OCI-LY1 (cell line): ENCODE measurements at regions not wholly inside any gene's neighbourhood (a gene's known extent, or its start where the extent isn't known, plus 50 kb on each side); places are given as distances from the start of the nearest gene placed in this dataset.
"Not testable (repeated sequence)": the region's sequence is repeated elsewhere in the genome, so short reads cannot be mapped to it uniquely, and the experiment has no call there.

Source experiments
- H2AFZ ChIP-seq: fragments of 200-600 bp; sonication (generic), shearing (Covaris generic); 2 replicates; pipeline ENCODE4 v1.6.0; 2014; ENCODE audit warnings: antibody characterized with exemption, mild to moderate bottlenecking, low read length
- H3F3A ChIP-seq: fragments of 200-600 bp; sonication (generic), shearing (Covaris generic); 2 replicates; pipeline ENCODE4 v1.6.0; 2014; ENCODE audit warnings: mild to moderate bottlenecking, antibody characterized with exemption, low read length, moderate library complexity; ENCODE audit not compliant: insufficient read depth
- H3K27ac ChIP-seq: fragments of 200-600 bp; sonication (generic); 2 replicates; pipeline ENCODE4 v1.5.1; 2014; ENCODE audit warnings: low read length, mixed run types, mild to moderate bottlenecking, low read depth; ENCODE audit not compliant: poor library complexity, severe bottlenecking
- H3K27me3 ChIP-seq: fragments of 200-600 bp; sonication (generic); 2 replicates; pipeline ENCODE4 v1.6.0; 2014; ENCODE audit warnings: antibody characterized with exemption, mild to moderate bottlenecking, low read length, moderate library complexity; ENCODE audit not compliant: insufficient read depth
- H3K36me3 ChIP-seq: fragments of 200-600 bp; sonication (generic); 2 replicates; pipeline ENCODE4 v1.6.1; 2014; ENCODE audit warnings: mild to moderate bottlenecking, antibody characterized with exemption, low read length, moderate library complexity, mixed read lengths; ENCODE audit not compliant: insufficient read depth
- H3K4me1 ChIP-seq: fragments of 200-600 bp; sonication (generic); 2 replicates; pipeline ENCODE4 v1.5.1; 2014; ENCODE audit warnings: mild to moderate bottlenecking, low read length, moderate library complexity; ENCODE audit not compliant: insufficient read depth, severe bottlenecking
- H3K4me2 ChIP-seq: fragments of 200-600 bp; sonication (generic), shearing (Covaris generic); 2 replicates; pipeline ENCODE4 v1.6.1; 2014; ENCODE audit warnings: low read length
- H3K4me3 ChIP-seq: fragments of 200-600 bp; sonication (generic); 2 replicates; pipeline ENCODE4 v1.5.1; 2014; ENCODE audit warnings: low read length, low read depth, mild to moderate bottlenecking, mixed read lengths; ENCODE audit not compliant: poor library complexity, severe bottlenecking
- H3K79me2 ChIP-seq: fragments of 200-600 bp; shearing (Covaris generic); 2 replicates; pipeline ENCODE4 v1.6.1; 2016; ENCODE audit warnings: mixed run types, low read length, mixed read lengths; ENCODE audit not compliant: insufficient read depth
- H3K9ac ChIP-seq: fragments of 200-600 bp; sonication (generic), shearing (Covaris generic); 2 replicates; pipeline ENCODE4 v1.6.1; 2014; ENCODE audit warnings: mild to moderate bottlenecking, low read length, mixed read lengths
- H3K9me2 ChIP-seq: fragments of 200-600 bp; sonication (generic), shearing (Covaris generic); 2 replicates; pipeline ENCODE4 v1.6.1; 2014; ENCODE audit warnings: low read depth, mild to moderate bottlenecking, low read length, mixed read lengths
- H3K9me3 ChIP-seq: fragments of 200-600 bp; shearing (Covaris generic); 2 replicates; pipeline ENCODE4 v1.6.1; 2014; ENCODE audit warnings: low read length, mixed read lengths
- H4K20me1 ChIP-seq: fragments of 200-600 bp; sonication (generic), shearing (Covaris generic); 2 replicates; pipeline ENCODE4 v1.6.0; 2016; ENCODE audit warnings: mild to moderate bottlenecking, low read length; ENCODE audit not compliant: insufficient read depth
- CTCF ChIP-seq: fragments of 200-600 bp; sonication (generic), shearing (Covaris generic); IDR thresholded peaks from 2 replicates; pipeline ENCODE4 v1.5.1; 2017; ENCODE audit warnings: mild to moderate bottlenecking, antibody characterized with exemption, low read length, moderate library complexity, mixed read lengths
- EZH2 ChIP-seq: fragments of 200-600 bp; sonication (generic), shearing (Covaris generic); IDR thresholded peaks from 2 replicates; pipeline ENCODE4 v1.8.0; 2017; ENCODE audit warnings: borderline replicate concordance, mixed run types, mild to moderate bottlenecking, antibody characterized with exemption, low read length, moderate library complexity, mixed read lengths

DNA sequence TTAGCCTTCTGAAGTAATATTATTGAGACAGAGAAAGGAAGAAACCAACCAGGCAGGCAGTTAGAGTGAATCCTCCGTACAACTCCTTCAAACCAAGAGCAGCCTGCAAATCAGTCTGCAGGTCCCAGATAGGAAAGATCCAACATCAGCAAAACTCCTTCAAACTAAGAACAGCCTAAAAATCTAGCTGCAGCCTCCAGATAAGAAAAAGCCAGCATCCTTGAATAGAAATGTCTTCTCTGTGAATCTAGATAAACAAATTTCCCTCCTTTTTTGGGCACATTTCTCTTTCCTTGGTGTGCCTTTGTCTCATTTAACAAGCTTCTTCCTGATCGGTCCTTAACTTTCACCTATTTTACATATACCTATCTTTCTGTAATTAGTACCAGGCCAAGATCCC is 1004.6 kb upstream of the TMEFF2 start:
- Histone ChIP-seq H3K27ac (no peak overlapping the region), H3K9me3 (no peaks in the 10 kb centered on the region), H2AFZ (no peak overlapping the region), H3K4me2 (no peak overlapping the region), H3K27me3 (no peaks in the 10 kb centered on the region), H4K20me1 (no peaks in the 10 kb centered on the region), H3K9ac (no peak overlapping the region), H3K79me2 (no peaks in the 10 kb centered on the region), H3K36me3 (no peaks in the 10 kb centered on the region), H3F3A (no peaks in the 10 kb centered on the region), H3K4me3 (no peak overlapping the region), H3K9me2 (no peaks in the 10 kb centered on the region), H3K4me1 (no peaks in the 10 kb centered on the region)
- TF ChIP-seq EZH2 (no peak), CTCF (no peak)

- H3F3A ChIP-seq: no peaks in the 10 kb centered on the region
- H4K20me1 ChIP-seq: no peaks in the 10 kb centered on the region
- H3K4me2 ChIP-seq: peak overlapping the region; percentile 29; the same call in 1 of the 2 replicates
- H3K27ac ChIP-seq: no peak overlapping the region
- no peak overlapping the region for H3K9ac ChIP-seq
- H3K9me3 ChIP-seq: no peaks in the 10 kb centered on the region
- no peak overlapping the region for H3K4me3 ChIP-seq
- no peak for TF ChIP-seq EZH2
- no peak for TF ChIP-seq CTCF
- peak overlapping the region; percentile 47; the same call in 1 of the 2 replicates for H2AFZ ChIP-seq
- H3K79me2 ChIP-seq: no peaks in the 10 kb centered on the region
- no peaks in the 10 kb centered on the region for H3K9me2 ChIP-seq
- no peaks in the 10 kb centered on the region for H3K27me3 ChIP-seq
- no peaks in the 10 kb centered on the region for H3K36me3 ChIP-seq
- H3K4me1 ChIP-seq: no peaks in the 10 kb centered on the region
These were observed 993.1 kb upstream of the TMEFF2 start for GRCh38 chr2:193187816-193188215.

DNA sequence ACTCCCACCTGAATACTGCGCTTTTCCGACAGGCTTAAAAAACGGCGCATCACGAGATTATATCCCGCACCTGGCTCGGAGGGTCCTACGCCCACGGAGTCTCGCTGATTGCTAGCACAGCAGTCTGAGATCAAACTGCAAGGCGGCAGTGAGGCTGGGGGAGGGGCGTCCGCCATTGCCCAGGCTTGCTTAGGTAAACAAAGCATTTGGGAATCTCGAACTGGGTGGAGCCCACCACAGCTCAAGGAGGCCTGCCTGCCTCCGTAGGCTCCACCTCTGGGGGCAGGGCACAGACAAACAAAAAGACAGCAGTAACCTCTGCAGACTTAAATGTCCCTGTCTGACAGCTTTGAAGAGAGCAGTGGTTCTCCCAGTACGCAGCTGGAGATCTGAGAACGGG is 976.2 kb upstream of the TMEFF2 start:
- not testable (repeated sequence) for H3K79me2 ChIP-seq, H3K9ac ChIP-seq, H3K9me3 ChIP-seq, H3K9me2 ChIP-seq, H3K36me3 ChIP-seq, H3K4me1 ChIP-seq, H3F3A ChIP-seq, H2AFZ ChIP-seq, H3K4me3 ChIP-seq, H3K27ac ChIP-seq, H3K4me2 ChIP-seq, H3K27me3 ChIP-seq, H4K20me1 ChIP-seq

- H3K36me3 ChIP-seq: no peaks in the 10 kb centered on the region
- no peaks in the 10 kb centered on the region for H3K27me3 ChIP-seq
- H3K79me2 ChIP-seq: no peaks in the 10 kb centered on the region
- H3K9me2 ChIP-seq: no peaks in the 10 kb centered on the region
- H2AFZ ChIP-seq: no peak overlapping the region
- no peak for TF ChIP-seq CTCF
- no peak for TF ChIP-seq EZH2
- H3K4me2 ChIP-seq: no peak overlapping the region
- no peak overlapping the region for H3K27ac ChIP-seq
- no peaks in the 10 kb centered on the region for H3K4me1 ChIP-seq
- H3F3A ChIP-seq: no peaks in the 10 kb centered on the region
- no peak overlapping the region for H3K4me3 ChIP-seq
- no peak overlapping the region for H3K9ac ChIP-seq
- no peaks in the 10 kb centered on the region for H4K20me1 ChIP-seq
- H3K9me3 ChIP-seq: no peaks in the 10 kb centered on the region
These were observed 961.7 kb upstream of the TMEFF2 start for GRCh38 chr2:193156480-193156879.
